PC-9 (cell line): ENCODE measurements at regions not wholly inside any gene's neighbourhood (a gene's known extent, or its start where the extent isn't known, plus 50 kb on each side); places are given as distances from the start of the nearest gene placed in this dataset.

ENCODE experiments used
- CTCF ChIP-seq: fragments of 200-600 bp; sonication (generic); conservative IDR thresholded peaks from 2 replicates; pipeline ENCODE4 v1.6.1; 2017; ENCODE audit warnings: mixed run types, antibody characterized with exemption, mild to moderate bottlenecking, moderate library complexity
- EZH2 ChIP-seq: fragments of 200-600 bp; sonication (generic); IDR thresholded peaks from 2 replicates; pipeline ENCODE4 v1.8.0; 2017; ENCODE audit warnings: antibody characterized with exemption, low read depth

- TF ChIP-seq CTCF (no peak), EZH2 (no peak)
Measured at GRCh38 chr3:14047841-14048240, 76.8 kb downstream of the CHCHD4 start.
